Endothelial cell (in vitro differentiated cells): ENCODE measurements at regions not wholly inside any gene's neighbourhood (a gene's known extent, or its start where the extent isn't known, plus 50 kb on each side); places are given as distances from the start of the nearest gene placed in this dataset.

Source experiments
- DNase-seq: peaks from one replicate; pipeline ENCODE4 v3.0.0; 2021; ENCODE audit warnings: low spot score
- H3K27ac Mint-ChIP-seq: one replicate; pipeline ENCODE4 v1.8.0; 2021; ENCODE audit warnings: mixed read lengths, inconsistent platforms; ENCODE audit not compliant: unreplicated experiment
- H3K27me3 Mint-ChIP-seq: one replicate; pipeline ENCODE4 v1.8.0; 2021; ENCODE audit warnings: mild to moderate bottlenecking, moderate library complexity, mixed read lengths, inconsistent platforms; ENCODE audit not compliant: unreplicated experiment
- H3K36me3 Mint-ChIP-seq: one replicate; pipeline ENCODE4 v1.8.0; 2021; ENCODE audit warnings: mild to moderate bottlenecking, low read depth, mixed read lengths, inconsistent platforms; ENCODE audit not compliant: unreplicated experiment
- H3K4me1 Mint-ChIP-seq: one replicate; pipeline ENCODE4 v1.8.0; 2021; ENCODE audit warnings: mild to moderate bottlenecking, mixed read lengths, inconsistent platforms; ENCODE audit not compliant: unreplicated experiment
- H3K4me3 Mint-ChIP-seq: one replicate; pipeline ENCODE4 v1.8.0; 2021; ENCODE audit warnings: mild to moderate bottlenecking, mixed read lengths, inconsistent platforms; ENCODE audit not compliant: unreplicated experiment
- H3K9me3 Mint-ChIP-seq: one replicate; pipeline ENCODE4 v1.8.0; 2021; ENCODE audit warnings: mixed read lengths, inconsistent platforms; ENCODE audit not compliant: unreplicated experiment
- CTCF ChIP-seq: fragments of 200-600 bp; sonication (generic); IDR thresholded peaks from one replicate; pipeline ENCODE4 v1.5.0; 2021; ENCODE audit warnings: antibody characterized with exemption; ENCODE audit not compliant: unreplicated experiment

GRCh38 chr4:67048530-67048929 is 496.8 kb downstream of the CENPC start:
- DNase-seq: no peak
- Mint-ChIP-seq H3K36me3 (no peaks in the 10 kb centered on the region), H3K4me3 (no peak overlapping the region), H3K27ac (no peak overlapping the region), H3K4me1 (peaks cover 4% of the 10 kb centered on the region), H3K27me3 (no peaks in the 10 kb centered on the region), H3K9me3 (no peaks in the 10 kb centered on the region)
- no peak for TF ChIP-seq CTCF

- DNase-seq: no peak
- no peaks in the 10 kb centered on the region for H3K9me3 Mint-ChIP-seq
- H3K4me3 Mint-ChIP-seq: no peak overlapping the region
- peaks cover 1% of the 10 kb centered on the region for H3K27me3 Mint-ChIP-seq
- H3K4me1 Mint-ChIP-seq: peaks cover 19% of the 10 kb centered on the region
- no peak for TF ChIP-seq CTCF
- H3K27ac Mint-ChIP-seq: no peak overlapping the region
- H3K36me3 Mint-ChIP-seq: no peaks in the 10 kb centered on the region
Measured at GRCh38 chr4:67040315-67040714, 505.0 kb downstream of the CENPC start.

- H3K36me3 Mint-ChIP-seq: no peaks in the 10 kb centered on the region
- peaks cover 1% of the 10 kb centered on the region for H3K27me3 Mint-ChIP-seq
- peaks cover 14% of the 10 kb centered on the region for H3K4me1 Mint-ChIP-seq
- no peak for DNase-seq
- no peak for TF ChIP-seq CTCF
- no peaks in the 10 kb centered on the region for H3K9me3 Mint-ChIP-seq
- no peak overlapping the region for H3K4me3 Mint-ChIP-seq
- H3K27ac Mint-ChIP-seq: no peak overlapping the region
Measured at GRCh38 chr4:67038228-67038566, 507.1 kb downstream of the CENPC start.

GRCh38 chr4:67037504-67038227 is 507.6 kb downstream of the CENPC start:
- Mint-ChIP-seq H3K4me1 (peaks cover 13% of the 10 kb centered on the region), H3K27me3 (no peaks in the 10 kb centered on the region), H3K36me3 (no peaks in the 10 kb centered on the region), H3K27ac (no peak overlapping the region), H3K9me3 (no peaks in the 10 kb centered on the region), H3K4me3 (no peak overlapping the region)
- TF ChIP-seq CTCF: no peak
- DNase-seq: no peak

- Mint-ChIP-seq H3K4me1 (peaks cover 14% of the 10 kb centered on the region), H3K36me3 (no peaks in the 10 kb centered on the region), H3K9me3 (no peaks in the 10 kb centered on the region), H3K27me3 (no peaks in the 10 kb centered on the region), H3K27ac (no peak overlapping the region), H3K4me3 (no peak overlapping the region)
- TF ChIP-seq CTCF: no peak
- no peak for DNase-seq
Measured at GRCh38 chr4:67036791-67037190, 508.5 kb downstream of the CENPC start.
